ENCODE measurements at regions not wholly inside any gene's neighbourhood (a gene's known extent, or its start where the extent isn't known, plus 50 kb on each side); places are given as distances from the start of the nearest gene placed in this dataset.

DNA sequence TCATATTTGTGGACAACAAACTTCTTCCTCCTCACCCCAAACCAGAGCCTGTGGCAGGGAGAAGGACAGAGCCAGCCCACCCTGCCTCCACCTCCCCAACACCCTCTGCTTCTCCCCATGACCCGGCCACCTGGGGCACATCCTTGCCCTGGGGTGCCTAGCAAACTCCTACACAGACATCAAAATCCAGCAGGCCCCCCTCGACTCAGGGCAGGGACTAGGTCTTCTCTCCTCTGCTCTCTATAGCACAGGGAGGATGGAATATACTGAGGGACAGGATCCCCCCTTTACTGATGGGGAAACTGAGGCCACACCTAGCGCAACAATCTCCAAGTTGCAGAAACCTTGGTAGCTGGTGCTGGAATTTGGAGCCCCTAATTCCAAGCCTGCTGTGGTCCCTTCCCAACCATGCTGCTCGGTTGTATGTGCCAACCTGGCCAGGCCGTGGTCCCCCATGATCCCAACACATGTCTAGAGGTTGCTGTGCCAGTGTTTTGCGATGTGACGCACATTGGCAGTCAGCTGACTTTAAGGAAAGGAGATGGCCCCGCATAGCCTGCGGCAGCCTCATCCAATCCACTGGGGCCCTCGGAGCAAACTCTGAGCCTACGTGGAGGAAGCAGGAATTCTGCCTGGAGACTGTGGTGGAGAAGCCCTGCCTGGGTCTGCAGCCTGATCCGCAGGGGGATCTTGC lies 53.9 kb upstream of the ADRA2C start:
- ChIA-PET CTCF (interaction anchor here (1.0 kb wide), 1 partner anchor 14 kb away, joined by 3 read pairs; no protein-coding TSS in a partner anchor), POLR2A (no interaction called here)
- Histone ChIP-seq H3K27me3 (ENCODE audit: insufficient read depth) (no peaks in the 10 kb centered on the region), H3K4me3 (ENCODE audit: low read depth in 2 of 2, low read length in 1 of 2) (no peak overlapping the region), H3K79me2 (ENCODE audit: insufficient read depth) (no peaks in the 10 kb centered on the region), H3F3A (replicated peaks; ENCODE audit: insufficient read depth) (no peaks in the 10 kb centered on the region), H3K4me1 (ENCODE audit: control insufficient read depth in 1 of 2, insufficient read depth in 2 of 2, low read depth in 1 of 2, low read length in 1 of 2) (peaks cover 0 to 42% of the 10 kb centered on the region in 2 experiments; a peak in 1 of 4 replicates), H3K9me2 (no peaks in the 10 kb centered on the region), H2AFZ (ENCODE audit: low read depth) (no peak overlapping the region), H3K27ac (ENCODE audit: low read depth in 2 of 2, low read length in 1 of 2) (no peak overlapping the region), H3K9me3 (no peaks in the 10 kb centered on the region), H4K20me1 (ENCODE audit: insufficient read depth) (no peaks in the 10 kb centered on the region), H3K4me2 (no peak overlapping the region), H3K9ac (no peak overlapping the region), H3K36me3 (replicated peaks in 1 of 2; ENCODE audit: control insufficient read depth in 1 of 2, insufficient read depth in 2 of 2, low read length in 1 of 2) (no peaks in the 10 kb centered on the region)
- no peak for TF ChIP-seq GATA2 (CRISPR knock-in tag; IDR thresholded peaks at IDR 0.05)
- no peak for TF ChIP-seq RXRA (IDR thresholded peaks at IDR 0.05; ENCODE audit: borderline replicate concordance, low read depth)
- no peak for TF ChIP-seq MXI1 (IDR thresholded peaks at IDR 0.05; ENCODE audit: low read depth, low read length)
- TF ChIP-seq TCF12 (IDR thresholded peaks at IDR 0.05) = no peak
- no peak for TF ChIP-seq EZH2phosphoT487 (IDR thresholded peaks at IDR 0.05; ENCODE audit: borderline replicate concordance, low read depth)
- no peak for TF ChIP-seq SMC3 (IDR thresholded peaks at IDR 0.05; ENCODE audit: low read depth, low read length)
- no peak for TF ChIP-seq FOSL2 (IDR thresholded peaks at IDR 0.05; ENCODE audit: borderline replicate concordance, low read depth)
- no peak for TF ChIP-seq CHD2 (IDR thresholded peaks at IDR 0.05; ENCODE audit: low read length, partially characterized antibody)
- TF ChIP-seq, protein P1, sequence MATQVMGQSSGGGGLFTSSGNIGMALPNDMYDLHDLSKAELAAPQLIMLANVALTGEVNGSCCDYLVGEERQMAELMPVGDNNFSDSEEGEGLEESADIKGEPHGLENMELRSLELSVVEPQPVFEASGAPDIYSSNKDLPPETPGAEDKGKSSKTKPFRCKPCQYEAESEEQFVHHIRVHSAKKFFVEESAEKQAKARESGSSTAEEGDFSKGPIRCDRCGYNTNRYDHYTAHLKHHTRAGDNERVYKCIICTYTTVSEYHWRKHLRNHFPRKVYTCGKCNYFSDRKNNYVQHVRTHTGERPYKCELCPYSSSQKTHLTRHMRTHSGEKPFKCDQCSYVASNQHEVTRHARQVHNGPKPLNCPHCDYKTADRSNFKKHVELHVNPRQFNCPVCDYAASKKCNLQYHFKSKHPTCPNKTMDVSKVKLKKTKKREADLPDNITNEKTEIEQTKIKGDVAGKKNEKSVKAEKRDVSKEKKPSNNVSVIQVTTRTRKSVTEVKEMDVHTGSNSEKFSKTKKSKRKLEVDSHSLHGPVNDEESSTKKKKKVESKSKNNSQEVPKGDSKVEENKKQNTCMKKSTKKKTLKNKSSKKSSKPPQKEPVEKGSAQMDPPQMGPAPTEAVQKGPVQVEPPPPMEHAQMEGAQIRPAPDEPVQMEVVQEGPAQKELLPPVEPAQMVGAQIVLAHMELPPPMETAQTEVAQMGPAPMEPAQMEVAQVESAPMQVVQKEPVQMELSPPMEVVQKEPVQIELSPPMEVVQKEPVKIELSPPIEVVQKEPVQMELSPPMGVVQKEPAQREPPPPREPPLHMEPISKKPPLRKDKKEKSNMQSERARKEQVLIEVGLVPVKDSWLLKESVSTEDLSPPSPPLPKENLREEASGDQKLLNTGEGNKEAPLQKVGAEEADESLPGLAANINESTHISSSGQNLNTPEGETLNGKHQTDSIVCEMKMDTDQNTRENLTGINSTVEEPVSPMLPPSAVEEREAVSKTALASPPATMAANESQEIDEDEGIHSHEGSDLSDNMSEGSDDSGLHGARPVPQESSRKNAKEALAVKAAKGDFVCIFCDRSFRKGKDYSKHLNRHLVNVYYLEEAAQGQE (IDR thresholded peaks at IDR 0.05; ENCODE audit: low read depth, low read length) = no peak
- TF ChIP-seq NRF1 (IDR thresholded peaks at IDR 0.05; ENCODE audit: low read depth, low read length) = no peak
- no peak for TF ChIP-seq RAD21 (IDR thresholded peaks at IDR 0.05; ENCODE audit: low read length)
- TF ChIP-seq EP300 (IDR thresholded peaks at IDR 0.05; ENCODE audit: borderline replicate concordance in 1 of 2, low read depth in 1 of 2, low read length in 1 of 2) = no peak
- no peak for TF ChIP-seq POLR2AphosphoS5 (IDR thresholded peaks at IDR 0.05; ENCODE audit: low read depth, low read length)
- no peak for TF ChIP-seq TEAD4 (IDR thresholded peaks at IDR 0.05; ENCODE audit: borderline replicate concordance, insufficient read depth)
- TF ChIP-seq MEF2A (IDR thresholded peaks at IDR 0.05; ENCODE audit: borderline replicate concordance, low read depth) = no peak
- WGBS (ENCODE audit: low lambda C conversion rate) = 50% methylated on average over 11 of the region's 12 CpGs
- DNase-seq = no peak
